HG02981 (cell line): ENCODE measurements at regions not wholly inside any gene's neighbourhood (a gene's known extent, or its start where the extent isn't known, plus 50 kb on each side); places are given as distances from the start of the nearest gene placed in this dataset.
A peak's percentile ranks its signal among the peaks of the same experiment; 100 is the strongest.

Experiments
- ATAC-seq: cut with Tn5 transposase; IDR thresholded peaks from one replicate; pipeline ENCODE4 v1.9.1; 2021; ENCODE audit warnings: mild to moderate bottlenecking, moderate library complexity; ENCODE audit not compliant: unreplicated experiment

DNA sequence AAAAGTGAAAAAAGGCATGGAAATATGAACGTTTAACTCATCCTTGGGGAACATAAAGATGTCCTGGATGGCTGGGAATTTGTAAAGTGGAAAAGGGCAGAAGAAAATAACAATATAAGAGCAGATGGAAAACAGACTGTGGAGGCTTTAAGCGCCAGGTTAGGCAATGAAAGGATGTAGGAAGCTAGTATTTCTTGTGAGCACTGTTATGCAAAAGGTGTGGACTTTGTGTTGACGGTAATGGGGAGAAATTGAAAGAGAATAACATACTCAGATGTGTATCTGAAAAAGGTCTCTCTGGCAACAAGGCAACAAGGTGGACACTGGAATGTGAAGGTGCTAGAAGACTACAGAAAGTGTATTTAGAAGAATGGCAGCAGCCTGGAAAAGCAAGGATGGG is 411.8 kb downstream of the PLPP3 start:
- ATAC-seq = no peak

DNA sequence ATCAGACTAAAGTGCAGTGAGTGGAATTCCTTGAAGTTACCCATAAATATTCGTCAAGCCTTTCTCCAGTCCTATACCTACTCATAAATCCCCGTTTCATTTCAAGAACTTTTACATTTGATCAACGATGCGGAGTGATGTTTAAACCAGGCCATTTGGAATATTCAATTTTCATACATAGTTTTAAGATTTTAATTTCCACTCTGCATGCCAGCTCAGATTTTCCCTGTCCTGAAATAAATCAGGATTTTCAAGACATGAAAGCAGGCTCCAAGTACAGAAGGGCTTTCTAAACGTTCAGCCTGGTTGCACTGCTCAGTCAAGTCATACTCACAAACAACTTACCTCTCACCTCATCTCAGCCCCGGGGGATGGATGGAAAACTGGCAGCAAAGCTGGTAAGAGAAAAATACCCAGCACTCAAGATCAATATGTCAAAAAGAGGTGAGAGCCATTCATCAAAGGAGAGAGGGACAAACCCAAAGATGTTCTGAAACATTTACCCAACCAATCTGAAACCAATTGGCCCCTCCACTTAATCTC is 418.5 kb downstream of the PLPP3 start:
- ATAC-seq = no peak

DNA sequence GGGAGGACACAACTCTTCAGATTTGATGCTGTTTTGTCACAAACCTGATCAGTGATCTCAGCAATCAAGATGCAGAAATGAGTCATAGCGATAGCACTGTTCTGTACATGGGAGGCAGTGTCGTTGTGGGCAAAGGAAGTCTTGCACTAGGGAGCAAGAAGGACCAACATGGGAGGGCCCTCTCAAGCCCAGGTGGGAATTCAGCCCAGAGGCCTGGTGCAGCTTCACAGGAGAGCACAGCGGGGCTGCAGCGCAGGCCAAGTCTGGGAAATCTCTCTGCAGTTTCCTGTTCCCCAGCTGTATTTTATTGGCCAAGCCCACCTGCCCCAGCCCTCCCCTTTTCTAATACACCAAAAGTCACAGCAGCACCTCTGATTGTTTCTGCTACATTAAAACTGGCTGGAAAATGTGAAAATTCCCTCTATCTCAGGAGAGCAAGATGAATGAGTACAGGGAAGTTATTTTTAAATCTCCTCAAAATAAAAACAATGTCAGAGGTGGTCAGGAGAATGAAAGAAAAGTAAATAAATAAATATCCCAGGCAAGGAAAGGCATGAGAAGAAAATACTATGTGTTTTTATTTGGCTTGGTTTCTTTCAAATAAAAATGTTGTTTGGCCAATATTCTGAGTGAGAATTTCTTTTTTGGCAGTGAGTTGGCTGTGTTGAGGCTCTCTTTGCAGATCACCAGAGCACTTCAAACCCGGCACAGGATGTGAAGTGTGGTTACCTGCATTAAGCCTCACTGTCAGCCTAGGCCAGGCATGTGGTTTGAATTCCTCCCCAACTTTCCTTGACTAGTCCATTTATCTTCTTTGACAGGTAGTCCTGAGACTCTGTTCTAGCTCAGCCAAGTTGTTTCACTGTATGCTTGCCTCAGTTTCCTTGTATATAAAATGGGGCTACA is 422.1 kb downstream of the PLPP3 start:
- no peak for ATAC-seq

DNA sequence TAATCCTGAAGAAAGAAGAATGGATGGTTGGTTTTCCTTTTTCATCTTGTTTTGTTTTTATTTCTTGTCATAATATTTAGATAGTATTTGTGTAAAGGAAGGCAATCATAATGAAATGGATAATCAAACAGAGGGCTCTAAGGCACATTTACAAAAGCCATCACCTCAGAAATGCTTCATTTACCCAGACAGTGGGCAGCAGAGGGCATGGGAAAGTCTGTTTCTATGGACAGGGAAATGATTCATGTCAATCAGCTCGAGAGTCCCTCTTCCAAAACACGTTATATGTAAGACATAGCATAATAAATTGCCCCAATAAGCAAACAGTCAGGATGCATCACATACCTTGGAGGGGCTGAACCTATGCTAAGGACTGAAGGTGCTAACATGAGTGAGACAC is 426.1 kb downstream of the PLPP3 start:
- ATAC-seq = no peak

DNA sequence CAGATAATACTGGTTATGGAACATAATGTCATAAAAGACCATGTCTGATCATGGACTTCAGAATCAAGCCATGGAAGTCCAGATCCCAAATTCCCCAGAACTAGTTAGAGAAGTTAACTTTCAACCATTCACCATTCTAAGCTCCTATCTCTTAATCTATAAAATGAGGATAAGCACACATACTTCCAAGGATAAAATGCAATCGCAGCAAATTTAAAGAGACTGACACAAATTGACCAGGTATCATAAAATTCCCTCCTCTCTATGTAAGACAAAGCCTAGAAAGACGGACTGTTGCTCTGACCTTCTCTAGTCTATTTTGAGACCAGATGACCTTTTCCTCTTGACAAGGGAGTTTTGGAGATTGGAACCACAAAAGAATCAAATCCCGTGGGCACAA is 426.7 kb downstream of the PLPP3 start:
- ATAC-seq = no peak

DNA sequence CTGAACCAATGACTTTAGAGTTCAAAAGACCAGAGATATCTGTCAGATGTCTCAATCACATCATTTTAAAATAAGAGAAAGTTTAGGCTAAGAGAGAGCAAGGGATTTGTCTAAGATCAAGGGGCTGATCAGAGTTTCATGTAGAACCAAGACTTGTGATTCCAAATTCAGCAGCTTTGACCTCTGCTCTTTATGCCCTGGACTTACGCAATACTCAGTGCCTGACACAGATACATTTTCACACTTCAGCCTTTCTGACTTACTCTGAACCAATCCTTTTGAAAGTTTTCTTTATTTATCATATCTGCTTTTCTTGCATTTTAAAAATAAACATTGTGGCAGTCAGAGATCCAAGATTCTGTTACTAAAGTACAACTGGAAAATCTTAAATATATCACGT is 428.0 kb downstream of the PLPP3 start:
- ATAC-seq = no peak

DNA sequence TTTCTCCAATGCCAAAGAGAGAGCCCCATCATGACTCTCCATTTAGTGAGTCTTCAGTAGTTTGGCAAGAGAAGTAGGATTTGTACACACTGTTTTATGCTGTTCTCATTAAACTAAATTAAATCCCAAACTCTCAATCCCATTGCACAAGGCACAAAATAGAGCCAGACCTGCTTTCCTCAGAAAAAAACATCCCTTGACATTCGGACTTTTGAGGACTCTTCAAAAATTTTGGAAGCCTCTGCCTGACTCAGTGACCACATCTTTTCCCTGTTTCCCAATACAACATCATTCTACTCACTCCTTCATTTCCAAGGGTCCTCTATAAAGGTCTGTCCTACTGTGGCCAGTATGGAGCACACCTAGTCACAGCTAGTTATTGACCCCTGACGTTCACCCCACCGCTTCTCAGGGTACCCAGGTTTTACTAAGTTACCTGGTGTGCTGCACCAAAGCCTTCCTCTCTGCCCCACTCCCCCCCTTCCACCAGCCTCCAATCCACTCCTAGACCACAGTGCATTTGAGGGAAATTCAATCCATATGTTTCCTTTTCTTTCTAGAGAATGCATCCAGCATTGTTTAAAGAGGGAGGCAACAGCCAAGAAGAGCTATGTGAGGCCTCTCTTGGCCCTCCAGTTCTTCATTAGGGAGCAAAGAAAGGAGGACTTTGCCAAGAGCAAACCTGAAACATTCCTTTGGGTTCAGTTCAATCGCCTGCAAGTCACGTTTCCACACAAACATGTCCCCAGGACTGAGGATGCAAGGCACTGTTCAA is 428.7 kb downstream of the PLPP3 start:
- ATAC-seq = no peak

DNA sequence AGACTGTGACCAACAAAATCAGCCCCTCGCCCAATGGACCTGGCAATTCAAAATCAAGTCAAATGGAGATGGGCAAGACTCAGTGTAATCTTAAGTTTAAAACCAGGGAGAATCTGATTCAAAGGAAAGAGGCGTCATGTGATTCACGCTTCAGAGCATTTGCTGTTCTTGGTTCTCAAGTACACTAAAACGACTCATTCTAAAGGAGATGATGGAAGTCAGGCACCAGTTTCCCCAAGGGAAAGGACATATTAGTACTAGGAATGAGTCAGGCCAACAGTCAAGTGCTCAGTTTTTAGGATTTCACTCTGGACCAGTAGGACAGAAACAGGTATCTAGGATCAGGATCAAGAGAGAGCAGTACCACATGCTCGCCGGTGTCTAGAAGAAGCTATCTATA is 429.6 kb downstream of the PLPP3 start:
- ATAC-seq = no peak

DNA sequence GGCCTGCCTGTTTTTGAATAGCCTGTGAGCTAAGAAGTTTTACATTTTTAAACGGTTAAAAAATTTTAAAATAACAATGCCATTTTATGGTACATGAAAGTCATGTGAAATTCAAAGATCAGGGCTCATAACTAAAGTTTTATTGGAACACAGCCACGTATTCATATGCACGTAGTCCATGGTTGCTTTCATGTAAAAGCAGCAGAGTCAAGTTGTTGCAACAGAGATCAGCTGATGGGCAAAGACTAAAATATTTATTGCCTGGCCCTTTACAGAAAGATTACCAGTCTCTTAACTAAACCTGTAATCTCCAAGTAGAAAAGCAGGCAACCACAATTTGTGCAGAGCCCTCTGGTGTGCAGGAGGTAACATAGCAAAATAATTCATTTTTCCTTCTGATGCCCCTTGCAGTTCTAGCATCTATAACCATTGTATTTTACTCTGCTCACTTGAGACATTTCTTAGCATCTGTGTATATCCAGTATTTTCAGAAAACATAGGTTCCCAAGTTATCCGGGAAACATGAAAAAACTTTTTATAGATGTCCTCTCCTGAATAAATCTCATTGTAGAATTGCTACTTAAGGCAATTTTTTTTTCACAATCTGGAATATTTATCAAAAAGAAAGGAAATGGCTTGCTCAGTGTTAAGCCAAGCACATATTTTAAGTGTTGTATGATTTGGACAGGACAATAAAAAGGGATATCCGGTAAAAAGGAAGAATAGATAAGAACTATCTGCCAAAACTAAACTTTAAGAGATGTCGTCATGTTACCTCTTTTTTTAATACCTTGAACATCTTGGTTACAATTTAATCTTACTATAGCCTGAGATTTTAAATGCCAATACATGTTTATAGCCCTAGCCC is 430.8 kb downstream of the PLPP3 start:
- ATAC-seq = no peak

DNA sequence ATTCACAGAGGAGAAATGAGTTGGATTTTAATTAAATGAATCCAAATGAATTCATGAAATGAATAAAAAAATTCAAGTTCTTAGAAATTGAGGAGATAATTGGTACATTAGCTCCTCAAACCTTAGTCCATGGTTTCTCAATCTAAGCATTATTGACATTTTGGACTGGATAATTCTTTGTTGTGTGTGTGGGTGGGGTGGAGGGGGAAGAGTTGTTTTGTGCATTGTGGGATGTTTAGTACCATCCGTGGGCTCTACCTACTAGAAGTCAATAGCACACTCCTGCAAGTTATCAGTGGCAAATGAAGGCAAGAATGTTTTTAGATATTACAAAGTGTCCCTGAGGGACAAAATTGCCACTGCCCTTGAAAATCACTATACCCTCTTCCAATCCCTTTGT is 431.9 kb downstream of the PLPP3 start:
- ATAC-seq = no peak

DNA sequence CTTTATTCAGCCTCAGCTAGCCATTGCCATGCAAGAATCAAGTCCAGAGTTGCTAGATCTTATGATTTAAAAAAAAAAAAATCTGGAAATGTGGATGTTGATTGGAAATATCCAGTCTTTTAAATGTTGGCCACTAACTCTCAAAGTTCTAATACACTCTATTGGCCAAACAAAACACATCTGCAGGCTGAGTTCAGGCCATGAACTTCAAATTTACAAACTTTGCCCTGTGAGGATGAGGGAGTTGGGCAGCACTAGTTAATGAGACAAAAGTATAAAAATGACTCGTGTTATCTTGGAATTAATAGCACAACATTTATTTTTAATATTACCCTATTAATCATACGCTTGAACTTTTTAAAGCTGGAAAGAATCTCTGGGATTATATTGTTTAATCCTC is 432.3 kb downstream of the PLPP3 start:
- ATAC-seq = no peak

DNA sequence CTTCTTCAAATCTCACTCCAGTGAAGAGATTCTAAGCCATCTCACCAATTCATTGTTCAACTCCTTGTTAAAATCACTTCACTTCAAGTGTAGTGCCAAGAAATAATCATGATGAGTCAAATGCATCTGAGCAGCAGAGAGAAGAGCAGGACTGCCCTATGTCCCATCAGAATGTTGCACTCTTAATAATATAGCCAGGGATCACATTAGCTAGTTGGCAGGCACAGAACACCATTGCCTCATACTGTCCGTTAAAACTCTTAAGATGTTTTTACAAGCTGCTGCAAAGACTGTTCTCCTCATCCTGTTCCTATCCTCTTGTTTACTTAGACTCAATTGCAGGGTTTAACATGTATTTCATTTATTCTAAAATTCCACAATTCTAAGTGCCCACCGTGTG is 432.9 kb downstream of the PLPP3 start:
- no peak for ATAC-seq

DNA sequence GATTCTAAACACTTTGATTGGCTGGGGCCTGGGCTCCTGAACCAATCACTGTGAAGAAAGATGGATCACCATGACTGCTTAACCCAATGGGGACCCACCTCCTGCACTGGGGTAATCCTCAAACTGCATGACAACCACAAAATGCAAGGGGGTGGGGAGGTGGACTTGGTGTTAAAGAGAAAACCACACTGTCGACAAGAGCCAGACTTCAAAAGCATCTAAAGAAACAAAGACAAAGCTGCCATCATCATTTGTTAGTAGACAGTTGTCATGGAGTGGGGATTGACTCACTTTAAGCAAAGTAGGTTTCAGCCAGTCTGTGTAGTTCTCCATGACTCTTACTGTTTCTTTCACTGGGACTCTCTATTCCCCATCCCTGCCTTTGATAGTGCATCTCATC is 433.8 kb downstream of the PLPP3 start:
- no peak for ATAC-seq

DNA sequence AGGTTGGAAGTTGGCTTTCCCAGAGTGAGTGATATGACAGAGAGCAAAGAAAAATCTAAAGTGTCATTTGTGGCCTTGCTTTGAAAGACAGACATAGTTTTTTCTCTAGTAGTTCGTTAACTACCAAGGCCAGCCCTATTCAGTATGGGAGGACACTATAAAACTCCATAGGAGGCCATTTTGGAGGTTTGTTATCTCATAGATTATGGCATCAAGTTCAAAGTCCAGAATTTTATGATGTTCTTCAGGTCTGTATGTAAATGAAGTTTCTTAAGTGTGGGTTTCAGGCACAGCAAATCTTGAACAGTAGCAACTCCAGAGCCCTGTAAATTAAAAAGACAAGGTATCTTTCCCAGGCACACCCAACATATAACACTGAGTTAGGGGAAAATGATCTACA is 437.1 kb downstream of the PLPP3 start:
- ATAC-seq = no peak

DNA sequence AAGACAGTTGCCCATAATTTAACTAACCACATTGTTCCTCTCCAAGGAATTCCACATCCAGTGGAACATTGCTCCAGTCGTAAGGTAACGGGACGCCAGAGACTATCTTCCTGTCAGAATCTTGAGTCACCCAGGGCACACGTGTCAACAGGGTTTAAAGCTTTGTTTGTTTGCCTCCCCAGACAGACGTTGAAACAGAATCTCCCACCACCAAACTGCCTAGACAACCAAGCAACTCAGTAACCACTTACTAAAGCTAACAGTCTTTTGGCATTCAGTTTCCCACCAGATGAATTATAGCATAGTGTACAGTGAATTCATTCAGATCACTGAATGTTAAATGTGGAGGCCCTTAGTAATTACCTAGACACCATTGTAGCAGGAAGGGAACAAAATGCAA is 439.5 kb downstream of the PLPP3 start:
- no peak for ATAC-seq

DNA sequence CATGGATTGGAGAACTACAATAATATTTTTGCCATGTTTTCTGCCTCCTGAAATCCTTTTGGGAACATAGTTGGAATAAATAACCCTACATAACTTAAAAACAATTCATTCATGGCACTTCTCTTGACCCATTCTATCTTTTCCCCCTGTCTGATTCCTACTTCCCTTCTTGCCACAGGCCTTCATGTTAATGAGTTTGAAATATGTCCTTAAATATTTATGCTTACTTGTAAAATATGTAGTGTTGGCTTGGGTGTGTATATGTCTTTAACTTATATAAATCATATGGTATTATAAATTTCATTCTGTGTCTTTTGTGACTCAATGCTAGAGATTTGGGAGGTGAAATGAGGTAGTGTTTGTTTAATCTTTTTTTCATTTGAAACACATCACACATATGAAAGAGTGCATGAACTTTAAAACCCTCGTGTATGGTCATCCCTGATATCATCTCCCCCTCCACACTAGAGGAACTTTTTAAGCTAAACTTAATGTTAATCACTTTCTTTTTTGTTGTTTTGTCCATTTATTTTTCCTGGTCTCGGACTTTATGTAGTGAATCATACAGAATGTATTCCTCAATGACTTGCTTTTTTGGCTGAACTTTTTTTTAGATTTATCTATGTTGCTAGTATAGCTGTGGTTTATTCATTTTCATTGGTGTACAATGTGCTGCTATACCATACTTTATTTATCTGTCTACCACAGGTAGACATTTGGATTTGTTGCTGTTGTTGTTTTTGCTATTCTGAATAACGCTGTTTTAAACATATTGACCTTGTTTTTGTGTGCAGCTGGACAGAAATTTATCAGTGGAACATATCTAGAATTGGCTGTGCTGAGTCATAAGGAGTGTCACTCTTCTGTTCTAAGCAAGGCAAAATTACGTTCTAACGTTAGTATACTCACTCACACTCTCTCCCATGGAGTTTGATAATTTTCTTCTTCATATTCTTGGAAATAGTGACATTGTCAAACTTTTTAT is 441.6 kb downstream of the PLPP3 start:
- ATAC-seq = no peak

DNA sequence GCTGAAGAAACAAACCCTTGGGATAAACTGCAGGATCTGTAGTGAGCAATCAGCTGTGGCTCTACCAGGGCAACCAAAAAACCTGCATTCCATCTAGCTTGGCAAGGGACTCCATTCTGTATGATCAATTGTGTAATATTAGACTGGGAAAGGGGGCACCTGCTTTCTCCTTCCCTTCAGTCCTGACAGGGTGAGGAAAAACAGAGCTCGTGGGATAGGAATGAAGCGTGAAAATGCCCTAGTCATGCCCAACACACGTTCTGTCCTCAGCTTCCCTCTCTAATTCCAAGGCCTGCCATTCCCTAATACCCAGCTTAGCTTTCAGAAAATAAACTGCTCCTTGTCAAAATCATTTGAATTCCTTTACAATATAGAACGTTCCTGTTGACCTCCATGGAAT is 442.3 kb downstream of the PLPP3 start:
- no peak for ATAC-seq

DNA sequence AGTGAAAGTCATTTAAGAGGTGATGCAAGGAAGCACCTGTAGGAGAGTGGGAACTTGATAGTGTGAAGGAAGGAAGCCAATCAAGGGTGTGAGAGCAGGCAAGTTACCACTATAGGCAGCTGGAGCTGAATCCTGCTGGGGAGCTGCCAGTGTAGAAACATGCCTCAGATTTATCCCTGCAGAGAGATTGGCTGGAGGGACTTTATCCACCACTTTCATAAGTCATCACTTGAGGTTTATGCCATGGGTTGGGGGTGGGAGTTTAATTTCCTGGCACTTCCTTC is 443.6 kb downstream of the PLPP3 start:
- peak; percentile 14 for ATAC-seq

DNA sequence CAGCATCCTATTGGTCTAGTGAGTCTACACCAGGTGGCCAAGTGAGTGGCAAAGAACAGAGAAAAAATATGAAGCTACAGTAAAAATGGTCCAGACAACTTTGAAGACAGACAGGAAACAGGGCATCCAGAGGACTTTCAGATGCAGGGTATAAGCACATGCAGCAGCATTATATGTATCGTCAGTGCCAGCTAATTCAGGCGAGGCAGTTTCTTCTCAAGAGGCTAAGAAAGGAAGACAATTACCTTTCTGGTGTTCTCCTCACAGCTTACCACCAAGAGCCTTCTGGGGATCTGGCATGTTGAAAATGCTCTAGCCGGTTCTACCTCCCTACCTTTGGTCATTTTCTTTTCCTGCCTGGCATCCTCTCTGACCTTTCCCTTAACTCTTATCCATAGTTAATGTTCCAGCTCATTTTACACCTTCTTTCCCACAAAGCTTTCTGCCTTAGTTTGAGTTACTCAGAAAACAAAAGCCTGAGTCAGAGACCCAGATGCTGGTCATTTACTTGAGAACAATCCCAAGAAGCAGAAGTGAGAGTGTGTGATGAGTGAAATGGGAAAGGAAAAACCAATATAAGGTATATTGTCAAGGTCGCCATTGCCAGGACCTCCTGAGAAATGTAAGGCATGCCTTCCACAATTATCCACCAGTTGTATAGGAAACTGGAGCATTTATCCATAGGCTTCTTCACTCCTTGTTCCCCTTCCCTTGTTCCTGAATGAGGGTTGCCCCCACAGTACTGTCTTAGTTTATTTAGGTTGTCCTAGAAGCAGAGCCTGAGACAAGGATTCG is 444.1 kb downstream of the PLPP3 start:
- ATAC-seq = peak; percentile 50
